ENCODE measurements at regions not wholly inside any gene's neighbourhood (a gene's known extent, or its start where the extent isn't known, plus 50 kb on each side); places are given as distances from the start of the nearest gene placed in this dataset.

GRCh38 chr19:27843861-27844260 lies 1369.1 kb downstream of the UQCRFS1 start:
- no peak overlapping the region for H3K4me3 ChIP-seq (ENCODE audit: low read depth, low read length)
- ChIA-PET POLR2A (no interaction called here), CTCF (interaction anchor here (1.1 kb wide), 1 partner anchor 12 kb away, joined by 3 read pairs; no protein-coding TSS in a partner anchor)
- no peaks in the 10 kb centered on the region for H3K36me3 ChIP-seq (ENCODE audit: control insufficient read depth in 2 of 2, insufficient read depth in 1 of 2, low read length in 2 of 2)
- TF ChIP-seq ZNF473 (tag by site-specific recombination; IDR thresholded peaks at IDR 0.05) (no peak), ZNF433 (tag by site-specific recombination; IDR thresholded peaks at IDR 0.05; ENCODE audit: low read depth) (no peak), KLF7 (tag by site-specific recombination; IDR thresholded peaks at IDR 0.05; ENCODE audit: borderline replicate concordance) (no peak), ZSCAN5A (tag by site-specific recombination; IDR thresholded peaks at IDR 0.05) (no peak), ZNF623 (tag by site-specific recombination; IDR thresholded peaks at IDR 0.05) (no peak), ZNF324 (tag by site-specific recombination; IDR thresholded peaks at IDR 0.05) (no peak), ZNF610 (tag by site-specific recombination; IDR thresholded peaks at IDR 0.05; ENCODE audit: borderline replicate concordance) (no peak), ZNF747 (tag by site-specific recombination; IDR thresholded peaks at IDR 0.05) (no peak), KLF16 (tag by site-specific recombination; IDR thresholded peaks at IDR 0.05) (no peak), REST (tag by site-specific recombination; IDR thresholded peaks at IDR 0.05) (no peak), ZNF692 (tag by site-specific recombination; IDR thresholded peaks at IDR 0.05) (no peak)
- no peaks in the 10 kb centered on the region; the same call in 1 of the 2 replicates for H3K9me3 ChIP-seq (ENCODE audit: control insufficient read depth, insufficient read depth, low read depth, low read length)
- H3K27ac ChIP-seq (ENCODE audit: extremely low read depth, low read depth, low read length): no peak overlapping the region
- H3K4me1 ChIP-seq (ENCODE audit: control insufficient read depth, insufficient read depth, low read length): no peaks in the 10 kb centered on the region

DNA sequence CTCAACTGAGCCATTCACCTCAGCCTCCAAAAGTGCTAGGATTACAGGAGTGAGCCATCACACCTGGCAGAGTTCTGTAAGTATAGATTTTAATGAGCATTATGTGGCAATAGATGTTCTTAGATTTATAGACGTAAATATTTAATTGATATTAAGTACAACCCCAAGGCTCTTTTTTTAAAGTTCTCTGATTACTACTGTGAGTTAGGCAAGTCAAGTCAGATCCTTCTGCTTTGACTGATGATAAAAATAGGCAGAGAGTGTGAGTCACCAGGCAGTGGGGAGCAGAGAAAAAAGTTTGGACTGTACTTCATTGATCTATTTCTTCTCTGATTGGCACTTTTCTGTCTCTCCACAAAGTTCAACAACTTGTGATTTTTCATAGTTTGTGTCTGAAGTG lies 1379.9 kb downstream of the UQCRFS1 start:
- CTCF ChIA-PET: no interaction called here
- no peaks in the 10 kb centered on the region for H3K36me3 ChIP-seq (ENCODE audit: control insufficient read depth in 2 of 2, insufficient read depth in 1 of 2, low read length in 2 of 2)
- H3K4me3 ChIP-seq (ENCODE audit: low read depth, low read length): no peak overlapping the region
- H3K9me3 ChIP-seq (ENCODE audit: control insufficient read depth, insufficient read depth, low read depth, low read length): no peaks in the 10 kb centered on the region
- H3K27ac ChIP-seq (ENCODE audit: extremely low read depth, low read depth, low read length): no peak overlapping the region
- H3K4me1 ChIP-seq (ENCODE audit: control insufficient read depth, insufficient read depth, low read length): no peaks in the 10 kb centered on the region
- POLR2A ChIA-PET: no interaction called here
- TF ChIP-seq ZNF266 (tag by site-specific recombination; IDR thresholded peaks at IDR 0.05; ENCODE audit: low read depth) (no peak), EGR2 (tag by site-specific recombination; IDR thresholded peaks at IDR 0.05; ENCODE audit: low read depth) (no peak), ZNF394 (tag by site-specific recombination; IDR thresholded peaks at IDR 0.05; ENCODE audit: borderline replicate concordance) (no peak), ZNF391 (tag by site-specific recombination; IDR thresholded peaks at IDR 0.05; ENCODE audit: borderline replicate concordance, low read depth) (no peak), ZNF2 (tag by site-specific recombination; IDR thresholded peaks at IDR 0.05) (no peak), ZNF514 (tag by site-specific recombination; IDR thresholded peaks at IDR 0.05) (no peak), INSM2 (tag by site-specific recombination; IDR thresholded peaks at IDR 0.05) (no peak), ZNF621 (tag by site-specific recombination; IDR thresholded peaks at IDR 0.05) (no peak), ZNF501 (tag by site-specific recombination; IDR thresholded peaks at IDR 0.05) (no peak), ZNF629 (tag by site-specific recombination; IDR thresholded peaks at IDR 0.05) (no peak), ZFP41 (tag by site-specific recombination; IDR thresholded peaks at IDR 0.05; ENCODE audit: borderline replicate concordance) (no peak), BCL11A (tag by site-specific recombination; IDR thresholded peaks at IDR 0.05; ENCODE audit: low read depth) (no peak), SCRT2 (tag by site-specific recombination; IDR thresholded peaks at IDR 0.05) (no peak), ZBTB26 (tag by site-specific recombination; optimal IDR thresholded peaks at IDR 0.05) (no peak)
- TF ChIP-seq, protein P1, sequence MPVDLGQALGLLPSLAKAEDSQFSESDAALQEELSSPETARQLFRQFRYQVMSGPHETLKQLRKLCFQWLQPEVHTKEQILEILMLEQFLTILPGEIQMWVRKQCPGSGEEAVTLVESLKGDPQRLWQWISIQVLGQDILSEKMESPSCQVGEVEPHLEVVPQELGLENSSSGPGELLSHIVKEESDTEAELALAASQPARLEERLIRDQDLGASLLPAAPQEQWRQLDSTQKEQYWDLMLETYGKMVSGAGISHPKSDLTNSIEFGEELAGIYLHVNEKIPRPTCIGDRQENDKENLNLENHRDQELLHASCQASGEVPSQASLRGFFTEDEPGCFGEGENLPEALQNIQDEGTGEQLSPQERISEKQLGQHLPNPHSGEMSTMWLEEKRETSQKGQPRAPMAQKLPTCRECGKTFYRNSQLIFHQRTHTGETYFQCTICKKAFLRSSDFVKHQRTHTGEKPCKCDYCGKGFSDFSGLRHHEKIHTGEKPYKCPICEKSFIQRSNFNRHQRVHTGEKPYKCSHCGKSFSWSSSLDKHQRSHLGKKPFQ (tag by site-specific recombination; IDR thresholded peaks at IDR 0.05): no peak
